ENCODE measurements at regions not wholly inside any gene's neighbourhood (a gene's known extent, or its start where the extent isn't known, plus 50 kb on each side); places are given as distances from the start of the nearest gene placed in this dataset.

DNA sequence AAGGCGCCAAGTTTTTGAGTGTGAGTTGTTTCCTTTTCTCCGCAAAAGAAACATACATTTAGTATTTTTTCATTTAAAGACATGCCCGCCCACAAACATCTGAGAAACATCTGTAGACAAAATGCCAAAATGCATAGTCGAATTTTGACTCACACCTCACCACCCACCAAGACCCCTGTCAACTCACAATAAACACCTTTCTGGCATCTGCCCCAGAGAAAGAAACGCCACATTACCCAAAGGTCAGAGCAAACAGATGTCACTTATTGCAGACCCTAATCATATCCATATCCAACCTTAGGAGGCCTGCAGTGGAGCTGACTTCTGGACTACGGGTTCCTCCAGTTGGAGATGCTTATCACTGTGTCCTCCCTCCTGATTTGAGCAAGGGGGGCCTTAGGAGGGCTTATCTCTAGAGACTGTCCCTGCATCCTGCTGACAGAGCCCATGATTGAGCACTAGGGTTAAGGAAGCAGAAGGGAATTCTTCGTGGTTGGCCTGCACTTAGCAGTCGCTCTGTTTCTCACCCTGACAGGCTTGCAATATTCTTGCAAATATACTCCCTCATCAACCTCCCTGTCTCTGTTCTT is 90.5 kb upstream of the TBX18 start:
- no peaks in the 10 kb centered on the region for H3K36me3 ChIP-seq (ENCODE audit: control insufficient read depth, insufficient read depth, low read length)
- in situ Hi-C loops (cut with MboI; ENCODE audit: low sequenced_read_pairs) (no loop called here), intact Hi-C loops (cut with micrococcal nuclease) (no loop called here)

More for the DNA sequence above, 90.5 kb upstream of the TBX18 start:
- H3K9ac ChIP-seq (ENCODE audit: low read depth, low read length), result no peak overlapping the region
- H4K8ac ChIP-seq (ENCODE audit: low read depth in 2 of 2, low read length in 2 of 2), result no peak overlapping the region
- no peak overlapping the region for H2BK20ac ChIP-seq (ENCODE audit: low read depth, low read length)
- no peak overlapping the region for H2BK5ac ChIP-seq (ENCODE audit: low read depth, low read length, poor library complexity, severe bottlenecking)
- H3K14ac ChIP-seq (replicated peaks; ENCODE audit: low read depth, low read length), result no peak overlapping the region
- H3K27ac ChIP-seq (ENCODE audit: insufficient read depth, low read length), result no peak overlapping the region
- TF ChIP-seq, protein P1, sequence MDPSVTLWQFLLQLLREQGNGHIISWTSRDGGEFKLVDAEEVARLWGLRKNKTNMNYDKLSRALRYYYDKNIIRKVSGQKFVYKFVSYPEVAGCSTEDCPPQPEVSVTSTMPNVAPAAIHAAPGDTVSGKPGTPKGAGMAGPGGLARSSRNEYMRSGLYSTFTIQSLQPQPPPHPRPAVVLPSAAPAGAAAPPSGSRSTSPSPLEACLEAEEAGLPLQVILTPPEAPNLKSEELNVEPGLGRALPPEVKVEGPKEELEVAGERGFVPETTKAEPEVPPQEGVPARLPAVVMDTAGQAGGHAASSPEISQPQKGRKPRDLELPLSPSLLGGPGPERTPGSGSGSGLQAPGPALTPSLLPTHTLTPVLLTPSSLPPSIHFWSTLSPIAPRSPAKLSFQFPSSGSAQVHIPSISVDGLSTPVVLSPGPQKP (IDR thresholded peaks at IDR 0.05; ENCODE audit: borderline replicate concordance, low read depth, low read length), result no peak
- no peak for TF ChIP-seq CHD1 (IDR thresholded peaks at IDR 0.05; ENCODE audit: low read depth, low read length)
- no peak for TF ChIP-seq CEBPB (IDR thresholded peaks at IDR 0.05; ENCODE audit: low read depth, low read length)
- no peak for TF ChIP-seq RCOR1 (IDR thresholded peaks at IDR 0.05; ENCODE audit: insufficient replicate concordance, low read length)
- TF ChIP-seq RFX5 (IDR thresholded peaks at IDR 0.05; ENCODE audit: low read depth, low read length), result no peak
- no peak for TF ChIP-seq SMC3 (IDR thresholded peaks at IDR 0.05; ENCODE audit: low read depth, low read length)
- TF ChIP-seq NFE2L2 (IDR thresholded peaks at IDR 0.05; ENCODE audit: low read depth, low read length), result no peak
- no peak for TF ChIP-seq FOS (IDR thresholded peaks at IDR 0.05; ENCODE audit: low read depth, low read length)
- TF ChIP-seq BHLHE40 (IDR thresholded peaks at IDR 0.05; ENCODE audit: low read depth, low read length), result no peak
- TF ChIP-seq MXI1 (IDR thresholded peaks at IDR 0.05; ENCODE audit: borderline replicate concordance, low read depth, low read length), result no peak
- no peak for TF ChIP-seq MAFK (IDR thresholded peaks at IDR 0.05; ENCODE audit: low read depth, low read length)
- TF ChIP-seq, protein P2, sequence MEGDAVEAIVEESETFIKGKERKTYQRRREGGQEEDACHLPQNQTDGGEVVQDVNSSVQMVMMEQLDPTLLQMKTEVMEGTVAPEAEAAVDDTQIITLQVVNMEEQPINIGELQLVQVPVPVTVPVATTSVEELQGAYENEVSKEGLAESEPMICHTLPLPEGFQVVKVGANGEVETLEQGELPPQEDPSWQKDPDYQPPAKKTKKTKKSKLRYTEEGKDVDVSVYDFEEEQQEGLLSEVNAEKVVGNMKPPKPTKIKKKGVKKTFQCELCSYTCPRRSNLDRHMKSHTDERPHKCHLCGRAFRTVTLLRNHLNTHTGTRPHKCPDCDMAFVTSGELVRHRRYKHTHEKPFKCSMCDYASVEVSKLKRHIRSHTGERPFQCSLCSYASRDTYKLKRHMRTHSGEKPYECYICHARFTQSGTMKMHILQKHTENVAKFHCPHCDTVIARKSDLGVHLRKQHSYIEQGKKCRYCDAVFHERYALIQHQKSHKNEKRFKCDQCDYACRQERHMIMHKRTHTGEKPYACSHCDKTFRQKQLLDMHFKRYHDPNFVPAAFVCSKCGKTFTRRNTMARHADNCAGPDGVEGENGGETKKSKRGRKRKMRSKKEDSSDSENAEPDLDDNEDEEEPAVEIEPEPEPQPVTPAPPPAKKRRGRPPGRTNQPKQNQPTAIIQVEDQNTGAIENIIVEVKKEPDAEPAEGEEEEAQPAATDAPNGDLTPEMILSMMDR (conservative IDR thresholded peaks at IDR 0.05; ENCODE audit: low read depth, low read length), result no peak
- no peak for TF ChIP-seq MAZ (IDR thresholded peaks at IDR 0.05; ENCODE audit: borderline replicate concordance, low read depth, low read length)
- TF ChIP-seq, protein P3, sequence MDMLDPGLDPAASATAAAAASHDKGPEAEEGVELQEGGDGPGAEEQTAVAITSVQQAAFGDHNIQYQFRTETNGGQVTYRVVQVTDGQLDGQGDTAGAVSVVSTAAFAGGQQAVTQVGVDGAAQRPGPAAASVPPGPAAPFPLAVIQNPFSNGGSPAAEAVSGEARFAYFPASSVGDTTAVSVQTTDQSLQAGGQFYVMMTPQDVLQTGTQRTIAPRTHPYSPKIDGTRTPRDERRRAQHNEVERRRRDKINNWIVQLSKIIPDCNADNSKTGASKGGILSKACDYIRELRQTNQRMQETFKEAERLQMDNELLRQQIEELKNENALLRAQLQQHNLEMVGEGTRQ (IDR thresholded peaks at IDR 0.05; ENCODE audit: low read depth, low read length), result no peak
- TF ChIP-seq RAD21 (IDR thresholded peaks at IDR 0.05; ENCODE audit: low read length), result no peak
- TF ChIP-seq POLR2A (IDR thresholded peaks at IDR 0.05; ENCODE audit: low read depth, low read length), result no peak
- no peak overlapping the region for H2AK5ac ChIP-seq (ENCODE audit: low read depth, low read length)
- ATAC-seq (ENCODE audit: low read depth), result no peak
- WGBS, 2 experiments (ENCODE audit: extremely low coverage in 2 of 2, insufficient read length in 1 of 2), result no CpG with 5 or more reads among the region's 8 CpGs
- no peak overlapping the region for H3K18ac ChIP-seq (ENCODE audit: low read depth, low read length)
- no peak overlapping the region for H3K56ac ChIP-seq (ENCODE audit: extremely low read depth, insufficient read depth, low read length)
- POLR2A ChIA-PET (ENCODE audit: unreplicated experiment), result no interaction called here
- no peak overlapping the region for H3K4me3 ChIP-seq (ENCODE audit: insufficient read depth, low read depth, low read length)
- CTCF ChIA-PET, result interaction anchor here (0.5 kb wide), 1 partner anchor 239 kb away, joined by 3 read pairs; no protein-coding TSS in a partner anchor
- dilution Hi-C loops (cut with HindIII; ENCODE audit: low sequenced_read_pairs, unreplicated experiment), result no loop called here
- no peak overlapping the region for H2AK9ac ChIP-seq (replicated peaks; ENCODE audit: low read depth, low read length, poor library complexity)
- H4K5ac ChIP-seq (ENCODE audit: low read depth, low read length), result no peak overlapping the region
- BruUV-seq (replicated peaks), result no TSS peak
- H3K9me1 ChIP-seq (ENCODE audit: insufficient read depth, low read length), result no peaks in the 10 kb centered on the region
- no peak overlapping the region for H3K23ac ChIP-seq (ENCODE audit: low read depth, low read length)
- no peaks in the 10 kb centered on the region for H3K27me3 ChIP-seq (ENCODE audit: control insufficient read depth, insufficient read depth, low read length)
- no peak overlapping the region for H4K91ac ChIP-seq (ENCODE audit: insufficient read depth, low read depth, low read length)
- no peaks in the 10 kb centered on the region for H3K9me3 ChIP-seq (ENCODE audit: control insufficient read depth, insufficient read depth, low read length)
- DNase-seq, result no peak
- no peak overlapping the region for H3K4me2 ChIP-seq (ENCODE audit: low read depth, low read length)
- H3K79me1 ChIP-seq (ENCODE audit: low read depth in 1 of 2, low read length in 2 of 2), result no peaks in the 10 kb centered on the region
- no peak overlapping the region for H2BK15ac ChIP-seq (ENCODE audit: low read depth, low read length)
- no peak overlapping the region for H2AFZ ChIP-seq (replicated peaks; ENCODE audit: low read length, poor library complexity)
- no peak overlapping the region for H3K4ac ChIP-seq (ENCODE audit: low read depth, low read length)
- no peak overlapping the region for H2BK120ac ChIP-seq (ENCODE audit: low read depth, low read length)
- H4K20me1 ChIP-seq (ENCODE audit: insufficient read depth, low read length), result no peaks in the 10 kb centered on the region
- no peaks in the 10 kb centered on the region for H3K4me1 ChIP-seq (ENCODE audit: control insufficient read depth, insufficient read depth, low read length)

Measured in IMR-90 (cell line).